Endothelial cell of umbilical vein (primary cell): ENCODE measurements at regions not wholly inside any gene's neighbourhood (a gene's known extent, or its start where the extent isn't known, plus 50 kb on each side); places are given as distances from the start of the nearest gene placed in this dataset.

Experiments
- BruUV-seq: library from RNA; stranded (reverse); fragments of 400-500 nt; replicated peaks from 2 replicates; lab custom pipeline; 2021; lab: Mats Ljungman, UMichigan
- CTCF ChIA-PET: fragments of 300-600, 350-600 bp; sonication (Branson Sonifier 250); formaldehyde crosslinking; loops from one replicate; lab custom pipeline; 2021; ENCODE audit warnings: antibody characterized with exemption, inconsistent platforms; lab: Charles Lee
- POLR2A ChIA-PET: fragments of 300-600, 350-600 bp; sonication (Branson Sonifier 250); formaldehyde crosslinking; loops from one replicate; lab custom pipeline; 2021; ENCODE audit warnings: antibody characterized with exemption, inconsistent platforms; lab: Charles Lee
- DNase-seq: peaks from one replicate; pipeline ENCODE4 v3.0.0-alpha.2; 2011; ENCODE audit warnings: low read depth, low spot score
- FAIRE-seq: peaks from 2 replicates; lab custom pipeline; 2011; peaks lifted over from hg19 to GRCh38; lab: Jason Lieb, UNC
- H2AFZ ChIP-seq: 2 replicates; pipeline ENCODE4 v1.6.0; 2012; ENCODE audit warnings: low read depth, low read length, control low read depth, inconsistent platforms
- H3K27ac ChIP-seq: 2 replicates; pipeline ENCODE4 v1.5.1; 2011; ENCODE audit warnings: low read depth, mild to moderate bottlenecking, control low read depth, low read length, moderate library complexity; ENCODE audit not compliant: insufficient read depth
- H3K27me3 ChIP-seq, 2 experiments: 2 replicates each; pipeline versions ENCODE4 v1.6.0 to v1.6.1; 2011; ENCODE audit warnings: low read length in 2 of 2, mixed read lengths in 1 of 2; ENCODE audit not compliant: control insufficient read depth in 2 of 2, insufficient read depth in 2 of 2
- H3K36me3 ChIP-seq, 2 experiments: 2 replicates in 1 of 2; 3 replicates in 1 of 2; pipeline ENCODE4 v1.5.1; 2011; ENCODE audit warnings: low read length in 2 of 2, mild to moderate bottlenecking in 1 of 2, moderate library complexity in 1 of 2; ENCODE audit not compliant: control insufficient read depth in 2 of 2, insufficient read depth in 2 of 2; ENCODE audit errors: extremely low read depth in 1 of 2
- H3K4me1 ChIP-seq: 3 replicates; pipeline ENCODE4 v1.5.1; 2011; ENCODE audit warnings: mild to moderate bottlenecking, low read length; ENCODE audit not compliant: control insufficient read depth, insufficient read depth; ENCODE audit errors: extremely low read depth
- H3K4me2 ChIP-seq: 2 replicates; pipeline ENCODE4 v1.6.1; 2011; ENCODE audit warnings: low read length, control low read depth, mixed read lengths; ENCODE audit not compliant: insufficient read depth
- H3K4me3 ChIP-seq, 3 experiments: fragments of 200-600 bp in 1 of 3; sonication (generic), shearing (Covaris generic) in 1 of 3; replicated peaks in 1 of 3; 2 replicates each; pipeline ENCODE4 v1.5.1; 2011 to 2016; ENCODE audit warnings: control low read depth in 3 of 3, low read length in 3 of 3, mild to moderate bottlenecking in 2 of 3, inconsistent platforms in 1 of 3, low read depth in 1 of 3, moderate library complexity in 1 of 3; ENCODE audit not compliant: insufficient read depth in 1 of 3
- H3K79me2 ChIP-seq: 2 replicates; pipeline ENCODE4 v1.6.0; 2012; ENCODE audit warnings: low read length, inconsistent platforms; ENCODE audit not compliant: control insufficient read depth, insufficient read depth
- H3K9ac ChIP-seq: replicated peaks from 2 replicates; pipeline ENCODE3; 2011; ENCODE audit warnings: low read length, control low read depth; ENCODE audit not compliant: insufficient read depth; ENCODE audit errors: extremely low read depth
- H3K9me1 ChIP-seq: replicated peaks from 3 replicates; pipeline ENCODE4 v1.6.0; 2011; ENCODE audit warnings: mild to moderate bottlenecking, low read length; ENCODE audit not compliant: control insufficient read depth, insufficient read depth; ENCODE audit errors: extremely low read depth
- H3K9me3 ChIP-seq: replicated peaks from 2 replicates; pipeline ENCODE4 v1.5.1; 2012; ENCODE audit warnings: low read length, inconsistent platforms; ENCODE audit not compliant: control insufficient read depth, insufficient read depth
- H4K20me1 ChIP-seq: replicated peaks from 2 replicates; pipeline ENCODE3; 2011; ENCODE audit warnings: mild to moderate bottlenecking, low read length; ENCODE audit not compliant: control insufficient read depth, insufficient read depth; ENCODE audit errors: extremely low read depth
- CTCF ChIP-seq, 2 donors: IDR thresholded peaks; 1 replicate in 1 of 2; 2 replicates in 1 of 2; pipeline ENCODE4 v1.5.1; 2011; ENCODE audit warnings: low read length in 2 of 2, mild to moderate bottlenecking in 2 of 2, moderate library complexity in 2 of 2, control low read depth in 1 of 2, inconsistent platforms in 1 of 2, low read depth in 1 of 2; ENCODE audit not compliant: insufficient read depth in 1 of 2; ENCODE audit errors: extremely low read depth in 1 of 2
- EZH2 ChIP-seq: IDR thresholded peaks from 2 replicates; pipeline ENCODE4 v1.6.1; 2012; ENCODE audit warnings: borderline replicate concordance, low read depth, mild to moderate bottlenecking, moderate library complexity, low read length, inconsistent platforms; ENCODE audit not compliant: severe bottlenecking
- FOS ChIP-seq: IDR thresholded peaks from 2 replicates; pipeline ENCODE4 v1.6.1; 2011; ENCODE audit warnings: mild to moderate bottlenecking, low read length, moderate library complexity, borderline replicate concordance; ENCODE audit not compliant: insufficient read depth
- GATA2 ChIP-seq: IDR thresholded peaks from 2 replicates; pipeline ENCODE4 v1.7.0; 2011; ENCODE audit warnings: low read depth, mild to moderate bottlenecking, moderate library complexity, mixed read lengths, low read length; ENCODE audit not compliant: insufficient read length, insufficient read depth
- JUN ChIP-seq: IDR thresholded peaks from 2 replicates; pipeline ENCODE4 v1.6.1; 2011; ENCODE audit warnings: borderline replicate concordance, low read depth; ENCODE audit not compliant: insufficient read length, insufficient read depth
- MAX ChIP-seq: IDR thresholded peaks from 2 replicates; pipeline ENCODE4 v1.6.1; 2011; ENCODE audit not compliant: insufficient read depth, insufficient read length
- MYC ChIP-seq: IDR thresholded peaks from one replicate; pipeline ENCODE4 v1.6.1; 2011; ENCODE audit warnings: mild to moderate bottlenecking, low read depth, low read length
- POLR2A ChIP-seq: IDR thresholded peaks from 2 replicates; pipeline ENCODE4 v1.6.1; 2012; ENCODE audit warnings: low read depth, mild to moderate bottlenecking, control low read depth, low read length
- POLR2AphosphoS5 ChIP-seq: IDR thresholded peaks from 2 replicates; pipeline ENCODE4 v1.6.1; 2012; ENCODE audit warnings: low read depth, mild to moderate bottlenecking, control low read depth, low read length, moderate library complexity; ENCODE audit not compliant: insufficient read depth
- dilution Hi-C: fragments of 300-500 bp; cut with MboI; formaldehyde crosslinking; loops from one replicate; pipeline ENCODE4 v1.15.0; 2019; ENCODE audit warnings: low sequenced_read_pairs; ENCODE audit not compliant: extremely low pct_ligation_motif_present
- intact Hi-C: fragments of 100-400 bp; cut with micrococcal nuclease; formaldehyde crosslinking; loops from one replicate; pipeline ENCODE4 v1.10.0; 2022

GRCh38 chr3:67075295-67075694, 77.2 kb downstream of the KBTBD8 start:
- H3K9ac ChIP-seq, result no peak overlapping the region
- H3K9me1 ChIP-seq, result no peaks in the 10 kb centered on the region
- peaks cover 7% of the 10 kb centered on the region for H3K4me1 ChIP-seq
- no peak for FAIRE-seq
- POLR2A ChIA-PET, result no interaction called here
- BruUV-seq, result no TSS peak
- H3K27ac ChIP-seq, result no peak overlapping the region
- H3K27me3 ChIP-seq, result no peaks in the 10 kb centered on the region
- H3K9me3 ChIP-seq, result no peaks in the 10 kb centered on the region
- intact Hi-C loops, result no loop called here
- no peaks in the 10 kb centered on the region for H3K79me2 ChIP-seq
- no peak overlapping the region for H3K4me3 ChIP-seq
- dilution Hi-C loops, result no loop called here
- no peaks in the 10 kb centered on the region for H3K36me3 ChIP-seq
- TF ChIP-seq POLR2AphosphoS5 (no peak), CTCF (IDR thresholded peaks at IDR 0.05; ENCODE audit: extremely low read depth in 1 of 2, insufficient read depth in 1 of 2, low read depth in 1 of 2, low read length in 2 of 2) (no peak), JUN (no peak), GATA2 (no peak), MYC (no peak), FOS (no peak), POLR2A (no peak), MAX (no peak), EZH2 (no peak)
- H3K4me2 ChIP-seq, result no peak overlapping the region
- no peaks in the 10 kb centered on the region for H4K20me1 ChIP-seq
- CTCF ChIA-PET, result no interaction called here
- DNase-seq, result no peak
- H2AFZ ChIP-seq, result no peak overlapping the region
